ENCODE measurements at regions not wholly inside any gene's neighbourhood (a gene's known extent, or its start where the extent isn't known, plus 50 kb on each side); places are given as distances from the start of the nearest gene placed in this dataset.

DNA sequence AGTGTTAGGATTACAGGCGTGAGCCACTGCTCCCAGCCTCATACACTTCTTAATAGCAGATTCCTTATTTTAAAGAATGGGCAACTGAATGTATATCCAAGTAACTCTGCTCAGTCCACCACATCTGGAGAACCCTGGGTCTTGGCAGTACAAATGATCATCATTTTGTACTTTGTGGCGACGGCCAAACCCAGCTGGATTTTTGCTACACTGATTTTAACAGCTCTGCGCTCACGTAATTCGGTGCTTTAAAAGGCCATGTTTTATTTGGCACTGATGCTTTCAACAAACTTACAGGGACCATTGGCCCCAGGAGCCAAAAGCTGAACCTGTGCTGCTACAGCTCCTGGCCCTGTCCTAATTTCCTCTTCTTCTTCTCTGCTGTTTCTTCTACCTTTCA is 60.8 kb upstream of the PDE3B start:
- DNase-seq (ENCODE audit: low spot score) (no peak), ATAC-seq (ENCODE audit: insufficient number of reproducible peaks, low FRiP score, low read depth) (peak; percentile 47)
- peak overlapping the region; percentile 49 to 63 for H3K27ac ChIP-seq
- H3K9me3 ChIP-seq = no peaks in the 10 kb centered on the region
- no peaks in the 10 kb centered on the region for H3K27me3 ChIP-seq (replicated peaks; ENCODE audit: insufficient read depth)
- no peaks in the 10 kb centered on the region for H3K36me3 ChIP-seq
- H3K4me3 ChIP-seq = no peak overlapping the region
- H3K4me1 ChIP-seq (ENCODE audit: control insufficient read depth in 1 of 2, low read depth in 2 of 2) = peaks cover 3 to 15% of the 10 kb centered on the region in 2 donors
- TF ChIP-seq, protein P1, sequence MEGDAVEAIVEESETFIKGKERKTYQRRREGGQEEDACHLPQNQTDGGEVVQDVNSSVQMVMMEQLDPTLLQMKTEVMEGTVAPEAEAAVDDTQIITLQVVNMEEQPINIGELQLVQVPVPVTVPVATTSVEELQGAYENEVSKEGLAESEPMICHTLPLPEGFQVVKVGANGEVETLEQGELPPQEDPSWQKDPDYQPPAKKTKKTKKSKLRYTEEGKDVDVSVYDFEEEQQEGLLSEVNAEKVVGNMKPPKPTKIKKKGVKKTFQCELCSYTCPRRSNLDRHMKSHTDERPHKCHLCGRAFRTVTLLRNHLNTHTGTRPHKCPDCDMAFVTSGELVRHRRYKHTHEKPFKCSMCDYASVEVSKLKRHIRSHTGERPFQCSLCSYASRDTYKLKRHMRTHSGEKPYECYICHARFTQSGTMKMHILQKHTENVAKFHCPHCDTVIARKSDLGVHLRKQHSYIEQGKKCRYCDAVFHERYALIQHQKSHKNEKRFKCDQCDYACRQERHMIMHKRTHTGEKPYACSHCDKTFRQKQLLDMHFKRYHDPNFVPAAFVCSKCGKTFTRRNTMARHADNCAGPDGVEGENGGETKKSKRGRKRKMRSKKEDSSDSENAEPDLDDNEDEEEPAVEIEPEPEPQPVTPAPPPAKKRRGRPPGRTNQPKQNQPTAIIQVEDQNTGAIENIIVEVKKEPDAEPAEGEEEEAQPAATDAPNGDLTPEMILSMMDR (IDR thresholded peaks at IDR 0.05) = no peak

DNA sequence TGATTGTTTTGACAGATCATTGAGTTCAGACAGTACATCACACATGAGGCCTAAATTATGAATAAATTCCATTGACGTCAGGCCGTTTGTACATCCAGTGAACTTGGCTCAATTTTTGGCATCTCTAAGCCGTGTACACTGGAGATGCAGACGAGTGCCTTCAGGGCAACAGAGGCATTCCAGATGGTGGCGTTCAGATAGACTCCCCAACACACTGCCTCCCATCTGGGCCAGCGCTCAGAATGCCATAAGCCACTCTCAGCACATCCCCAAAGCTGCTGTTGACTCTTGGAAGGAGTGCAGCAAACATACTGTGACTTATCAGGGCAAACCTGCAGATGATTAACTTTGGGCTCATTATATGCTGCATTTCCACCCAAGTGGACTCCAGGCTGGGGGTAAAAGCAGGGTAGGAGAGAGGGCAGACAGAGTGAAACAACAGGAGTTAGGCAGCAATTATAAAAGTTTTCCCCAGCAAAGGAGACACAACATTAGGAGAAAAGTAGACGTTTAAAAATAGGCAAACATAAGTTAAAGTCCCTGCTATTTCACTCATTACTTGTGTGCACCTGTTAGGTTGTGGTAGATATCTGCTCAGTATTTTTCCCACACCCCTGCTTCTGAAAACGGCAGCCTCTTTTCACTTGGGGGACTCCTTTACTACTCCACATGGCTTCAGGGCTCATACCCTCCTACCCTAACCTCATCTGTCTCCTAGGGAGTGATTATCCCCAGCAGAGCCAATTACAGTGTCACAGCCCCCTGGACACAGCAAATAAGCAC is 60.2 kb upstream of the PDE3B start:
- H3K27me3 ChIP-seq (replicated peaks; ENCODE audit: insufficient read depth) = no peaks in the 10 kb centered on the region
- H3K36me3 ChIP-seq = no peaks in the 10 kb centered on the region
- TF ChIP-seq, protein P1 (IDR thresholded peaks at IDR 0.05) = no peak
- ATAC-seq (ENCODE audit: insufficient number of reproducible peaks, low FRiP score, low read depth) = no peak
- no peaks in the 10 kb centered on the region for H3K9me3 ChIP-seq
- peak overlapping the region; percentile 49 to 63 for H3K27ac ChIP-seq
- H3K4me3 ChIP-seq = no peak overlapping the region
- no peak for DNase-seq (ENCODE audit: low spot score)
- H3K4me1 ChIP-seq (ENCODE audit: control insufficient read depth in 1 of 2, low read depth in 2 of 2) = peaks cover 3 to 13% of the 10 kb centered on the region in 2 donors

DNA sequence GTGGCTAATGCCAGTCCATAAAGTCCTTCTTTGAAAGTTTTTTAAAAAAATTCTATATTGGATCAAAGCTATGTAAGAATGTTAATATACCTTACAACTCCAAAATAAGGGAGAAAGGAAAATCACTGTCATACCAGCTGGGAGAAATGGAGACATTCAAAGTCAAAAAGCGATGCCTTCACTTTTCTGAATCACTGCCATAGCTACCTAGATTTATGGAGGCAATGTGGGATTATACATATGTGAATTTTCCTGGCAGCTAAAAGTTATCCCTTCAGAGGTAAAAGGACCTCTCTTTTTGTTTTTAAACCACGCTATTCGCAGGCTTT is 59.6 kb upstream of the PDE3B start:
- H3K4me1 ChIP-seq (ENCODE audit: control insufficient read depth in 1 of 2, low read depth in 2 of 2) = peaks cover 3 to 12% of the 10 kb centered on the region in 2 donors
- H3K36me3 ChIP-seq = no peaks in the 10 kb centered on the region
- DNase-seq (ENCODE audit: low spot score) = no peak
- H3K27me3 ChIP-seq (replicated peaks; ENCODE audit: insufficient read depth) = no peaks in the 10 kb centered on the region
- H3K9me3 ChIP-seq = no peaks in the 10 kb centered on the region
- no peak overlapping the region for H3K4me3 ChIP-seq
- H3K27ac ChIP-seq = peak overlapping the region in 1 of 2 donors; percentile 49
- ATAC-seq (ENCODE audit: insufficient number of reproducible peaks, low FRiP score, low read depth) = no peak
- TF ChIP-seq, protein P1 (IDR thresholded peaks at IDR 0.05) = no peak

DNA sequence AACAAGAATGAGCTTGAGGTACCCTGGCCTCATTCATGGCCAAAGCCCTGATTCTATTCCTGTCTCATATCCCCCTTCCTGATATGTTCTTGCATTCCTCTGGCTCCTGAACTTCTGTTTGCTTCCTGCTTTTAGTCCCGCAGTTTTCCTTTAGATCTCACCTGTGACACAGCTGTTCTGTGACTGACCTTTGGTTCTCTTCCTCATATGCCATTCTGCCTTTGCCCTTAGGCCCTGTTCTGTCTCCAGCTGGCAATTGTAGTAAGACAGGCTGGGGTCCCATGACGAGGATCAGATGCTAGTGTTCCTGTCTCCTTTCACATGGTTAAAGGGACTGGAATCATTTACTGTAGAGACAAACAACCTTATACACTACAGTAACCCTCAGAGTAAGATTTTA is 59.0 kb upstream of the PDE3B start:
- H3K4me1 ChIP-seq (ENCODE audit: control insufficient read depth in 1 of 2, low read depth in 2 of 2) = peaks cover 0 to 12% of the 10 kb centered on the region in 2 donors
- no peaks in the 10 kb centered on the region for H3K36me3 ChIP-seq
- TF ChIP-seq, protein P1 (IDR thresholded peaks at IDR 0.05) = no peak
- ATAC-seq (ENCODE audit: insufficient number of reproducible peaks, low FRiP score, low read depth) (no peak), DNase-seq (ENCODE audit: low spot score) (no peak)
- no peaks in the 10 kb centered on the region for H3K9me3 ChIP-seq
- no peak overlapping the region for H3K4me3 ChIP-seq
- H3K27me3 ChIP-seq (replicated peaks; ENCODE audit: insufficient read depth) = no peaks in the 10 kb centered on the region
- no peak overlapping the region for H3K27ac ChIP-seq

DNA sequence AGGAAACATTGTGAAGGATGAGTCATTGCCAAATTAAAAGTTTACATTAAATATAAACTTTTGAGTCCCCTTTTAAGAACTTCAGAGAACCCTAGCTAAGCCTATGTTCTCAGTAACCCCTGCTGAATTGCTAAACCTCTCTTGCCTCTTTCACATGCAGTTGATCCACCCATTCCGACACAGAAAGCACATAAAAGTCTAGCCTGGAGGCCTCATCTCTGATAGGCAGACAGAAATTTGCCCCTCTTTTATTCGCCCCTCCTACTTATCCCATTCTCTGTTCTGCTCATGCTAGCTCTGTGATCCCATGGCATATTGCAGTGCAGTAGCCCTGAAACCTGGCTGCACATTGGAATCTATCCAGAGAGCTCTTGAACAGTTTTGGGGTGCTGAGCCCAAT is 58.2 kb upstream of the PDE3B start:
- Histone ChIP-seq H3K27me3 (replicated peaks; ENCODE audit: insufficient read depth) (no peaks in the 10 kb centered on the region), H3K4me1 (ENCODE audit: control insufficient read depth in 1 of 2, low read depth in 2 of 2) (peaks cover 0 to 12% of the 10 kb centered on the region in 2 donors), H3K4me3 (no peak overlapping the region), H3K9me3 (no peaks in the 10 kb centered on the region), H3K36me3 (no peaks in the 10 kb centered on the region), H3K27ac (no peak overlapping the region)
- no peak for DNase-seq (ENCODE audit: low spot score)
- TF ChIP-seq, protein P1 (IDR thresholded peaks at IDR 0.05) = no peak
- no peak for ATAC-seq (ENCODE audit: insufficient number of reproducible peaks, low FRiP score, low read depth)
